H9 (cell line): ENCODE measurements at regions not wholly inside any gene's neighbourhood (a gene's known extent, or its start where the extent isn't known, plus 50 kb on each side); places are given as distances from the start of the nearest gene placed in this dataset.

Experiments
- DNase-seq: peaks from one replicate; pipeline ENCODE4 v3.0.0-alpha.2; 2017
- H2AFZ ChIP-seq: one replicate; pipeline ENCODE4 v1.6.1; 2013; ENCODE audit warnings: mild to moderate bottlenecking, low read length, control low read depth, moderate library complexity
- H2AK5ac ChIP-seq: 2 replicates; pipeline ENCODE4 v1.6.1; 2013; ENCODE audit warnings: low read length, control low read depth, mixed read lengths; ENCODE audit not compliant: insufficient read length
- H2BK120ac ChIP-seq: one replicate; pipeline ENCODE4 v1.6.1; 2013; ENCODE audit warnings: low read depth, mild to moderate bottlenecking, low read length, control low read depth, inconsistent platforms; ENCODE audit not compliant: poor library complexity, severe bottlenecking
- H2BK12ac ChIP-seq: 2 replicates; pipeline ENCODE4 v1.6.1; 2013; ENCODE audit warnings: low read length, control low read depth, mixed read lengths, low read depth; ENCODE audit not compliant: insufficient read length
- H2BK15ac ChIP-seq: 2 replicates; pipeline ENCODE4 v1.6.1; 2013; ENCODE audit warnings: low read depth, low read length, control low read depth
- H2BK20ac ChIP-seq: one replicate; pipeline ENCODE4 v1.6.1; 2013; ENCODE audit warnings: low read depth, mild to moderate bottlenecking, low read length, control low read depth, inconsistent platforms; ENCODE audit not compliant: poor library complexity, severe bottlenecking
- H2BK5ac ChIP-seq: 2 replicates; pipeline ENCODE4 v1.6.1; 2013; ENCODE audit warnings: low read length, control low read depth, mixed read lengths; ENCODE audit not compliant: insufficient read length
- H3K14ac ChIP-seq: 2 replicates; pipeline ENCODE4 v1.6.1; 2013; ENCODE audit warnings: low read length, control low read depth; ENCODE audit not compliant: insufficient read depth
- H3K18ac ChIP-seq: 2 replicates; pipeline ENCODE4 v1.6.1; 2013; ENCODE audit warnings: low read depth, mild to moderate bottlenecking, mixed read lengths, low read length, control low read depth; ENCODE audit not compliant: insufficient read length
- H3K23ac ChIP-seq: 2 replicates; pipeline ENCODE4 v1.6.1; 2013; ENCODE audit warnings: low read length, control low read depth, mixed read lengths, low read depth; ENCODE audit not compliant: insufficient read length
- H3K23me2 ChIP-seq: 2 replicates; pipeline ENCODE4 v1.6.1; 2013; ENCODE audit warnings: low read depth, mild to moderate bottlenecking, mixed read lengths, low read length, control low read depth; ENCODE audit not compliant: insufficient read length, poor library complexity, severe bottlenecking
- H3K27ac ChIP-seq: 2 replicates; pipeline ENCODE4 v1.5.1; 2013; ENCODE audit warnings: low read length, control low read depth, mixed read lengths, low read depth; ENCODE audit not compliant: insufficient read length
- H3K27me3 ChIP-seq: 2 replicates; pipeline ENCODE4 v1.6.1; 2013; ENCODE audit warnings: low read length, control low read depth, inconsistent platforms; ENCODE audit not compliant: insufficient read depth
- H3K4ac ChIP-seq: 2 replicates; pipeline ENCODE4 v1.6.1; 2013; ENCODE audit warnings: low read depth, mild to moderate bottlenecking, control low read depth, inconsistent platforms, low read length, moderate library complexity
- H3K4me1 ChIP-seq: 2 replicates; pipeline ENCODE4 v1.6.1; 2013; ENCODE audit warnings: low read length, control low read depth, inconsistent platforms; ENCODE audit not compliant: insufficient read depth
- H3K4me2 ChIP-seq: 2 replicates; pipeline ENCODE4 v1.6.1; 2013; ENCODE audit warnings: low read length, control low read depth, mixed read lengths; ENCODE audit not compliant: insufficient read length, insufficient read depth
- H3K56ac ChIP-seq: 2 replicates; pipeline ENCODE4 v1.6.1; 2013; ENCODE audit warnings: low read depth, mild to moderate bottlenecking, mixed read lengths, low read length, control low read depth; ENCODE audit not compliant: insufficient read length
- H3K79me1 ChIP-seq: 2 replicates; pipeline ENCODE4 v1.6.1; 2013; ENCODE audit warnings: low read depth, mild to moderate bottlenecking, moderate library complexity, low read length, control low read depth, inconsistent platforms; ENCODE audit not compliant: insufficient read depth, poor library complexity, severe bottlenecking
- H3K79me2 ChIP-seq: 2 replicates; pipeline ENCODE4 v1.6.1; 2013; ENCODE audit warnings: low read length, control low read depth, inconsistent platforms; ENCODE audit not compliant: insufficient read depth
- H3K9ac ChIP-seq: 2 replicates; pipeline ENCODE4 v1.6.1; 2013; ENCODE audit warnings: low read length, control low read depth, mixed read lengths; ENCODE audit not compliant: insufficient read length; ENCODE audit errors: extremely low read depth
- H3K9me3 ChIP-seq: one replicate; pipeline ENCODE4 v1.6.1; 2013; ENCODE audit warnings: low read depth, low read length, inconsistent platforms; ENCODE audit not compliant: control insufficient read depth
- H3T11ph ChIP-seq: one replicate; pipeline ENCODE4 v1.6.1; 2013; ENCODE audit warnings: mild to moderate bottlenecking, low read length, control low read depth, inconsistent platforms
- H4K20me1 ChIP-seq: one replicate; pipeline ENCODE4 v1.6.1; 2013; ENCODE audit not compliant: control insufficient read depth, insufficient read length, insufficient read depth
- H4K5ac ChIP-seq: 2 replicates; pipeline ENCODE4 v1.6.1; 2013; ENCODE audit warnings: low read depth, mild to moderate bottlenecking, mixed read lengths, low read length, control low read depth; ENCODE audit not compliant: insufficient read length
- H4K8ac ChIP-seq: replicated peaks from 2 replicates; pipeline ENCODE4 v1.6.1; 2013; ENCODE audit warnings: low read length, control low read depth, mixed read lengths, low read depth; ENCODE audit not compliant: insufficient read length
- H4K91ac ChIP-seq: 2 replicates; pipeline ENCODE4 v1.6.1; 2013; ENCODE audit warnings: low read depth, mild to moderate bottlenecking, moderate library complexity, mixed read lengths, low read length, control low read depth; ENCODE audit not compliant: insufficient read length
- H3K27ac Mint-ChIP-seq, 3 experiments: 2 replicates in 2 of 3; 3 replicates in 1 of 3; pipeline ENCODE4 v1.8.0; 2020 to 2021; ENCODE audit warnings: mixed read lengths in 3 of 3, mild to moderate bottlenecking in 1 of 3, moderate library complexity in 1 of 3
- H3K27me3 Mint-ChIP-seq: 2 replicates; pipeline ENCODE4 v1.8.0; 2021; ENCODE audit warnings: low read depth, mild to moderate bottlenecking, moderate library complexity, mixed read lengths
- H3K36me3 Mint-ChIP-seq, 3 experiments: 2 replicates in 2 of 3; 3 replicates in 1 of 3; pipeline ENCODE4 v1.8.0; 2020 to 2021; ENCODE audit warnings: low read depth in 3 of 3, mixed read lengths in 3 of 3; ENCODE audit not compliant: insufficient read depth in 1 of 3
- H3K4me1 Mint-ChIP-seq, 2 experiments: 2 replicates each; pipeline ENCODE4 v1.8.0; 2020; ENCODE audit warnings: mixed read lengths in 2 of 2
- H3K4me3 Mint-ChIP-seq, 2 experiments: 2 replicates in 1 of 2; 3 replicates in 1 of 2; pipeline ENCODE4 v1.8.0; 2020 to 2021; ENCODE audit warnings: mild to moderate bottlenecking in 2 of 2, mixed read lengths in 2 of 2, moderate library complexity in 1 of 2
- H3K9me3 Mint-ChIP-seq, 2 experiments: 2 replicates in 1 of 2; 3 replicates in 1 of 2; pipeline ENCODE4 v1.8.0; 2020; ENCODE audit warnings: mild to moderate bottlenecking in 2 of 2, mixed read lengths in 2 of 2, moderate library complexity in 1 of 2
- WGBS: extraction: QIAGEN DNeasy Blood & Tissue Kit; methylation state at CpG from one replicate; pipeline ENCODE4 v1.1.7; 2013; ENCODE audit warnings: missing lambda C conversion rate, low lambda C conversion rate, mixed read lengths; ENCODE audit not compliant: insufficient read length; ENCODE audit errors: extremely low coverage; 5-methylcytosine and 5-hydroxymethylcytosine counted together
- TF ChIP-seq, protein P1 (sequence below): fragments of 200-600 bp; sonication (generic); conservative IDR thresholded peaks from 3 replicates; pipeline ENCODE4 v1.8.0; 2021; ENCODE audit warnings: antibody characterized with exemption, mild to moderate bottlenecking

DNA sequence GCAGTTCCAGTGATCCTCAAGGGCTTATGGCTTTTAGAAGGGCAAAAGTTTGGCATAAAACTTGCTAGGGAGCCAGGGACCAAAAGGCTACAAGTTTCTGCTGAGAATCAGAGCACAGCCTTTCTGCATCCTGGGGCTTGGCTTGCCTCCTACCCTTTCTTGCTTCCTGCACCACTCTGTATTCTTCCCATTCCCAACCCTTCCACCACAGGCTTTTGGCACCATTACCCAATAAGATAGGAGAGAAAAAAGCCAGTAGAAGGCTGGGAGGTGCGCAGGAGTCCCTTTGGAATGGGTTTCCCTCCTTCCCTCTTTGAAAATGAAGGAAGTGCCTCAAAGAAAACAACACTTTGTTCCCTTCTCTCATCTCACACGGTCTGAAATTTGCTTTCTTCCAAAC lies 268.6 kb downstream of the PDCD6IP start:
- Histone ChIP-seq H3K9ac (no peak overlapping the region), H3K27ac (no peak overlapping the region), H4K91ac (no peak overlapping the region), H3K9me3 (no peaks in the 10 kb centered on the region), H2AFZ (no peak overlapping the region), H3K4me1 (peaks cover 5% of the 10 kb centered on the region; the same call in 1 of the 2 replicates), H2BK120ac (no peak overlapping the region), H3K56ac (no peak overlapping the region), H3K79me2 (no peaks in the 10 kb centered on the region), H2BK20ac (no peak overlapping the region), H2AK5ac (no peak overlapping the region), H4K20me1 (no peaks in the 10 kb centered on the region), H3K18ac (no peak overlapping the region), H2BK5ac (no peak overlapping the region), H3K14ac (no peak overlapping the region), H3K23me2 (no peaks in the 10 kb centered on the region), H3K4ac (no peak overlapping the region), H4K8ac (no peak overlapping the region), H2BK15ac (no peak overlapping the region), H3T11ph (no peak overlapping the region), H3K79me1 (no peaks in the 10 kb centered on the region), H3K4me2 (no peak overlapping the region), H2BK12ac (no peak overlapping the region), H4K5ac (no peak overlapping the region), H3K23ac (no peak overlapping the region), H3K27me3 (no peaks in the 10 kb centered on the region)
- Mint-ChIP-seq H3K36me3 (no peaks in the 10 kb centered on the region), H3K27me3 (peaks cover 5% of the 10 kb centered on the region), H3K9me3 (no peaks in the 10 kb centered on the region), H3K27ac (no peak overlapping the region), H3K4me1 (peaks cover 7% of the 10 kb centered on the region in 2 experiments), H3K4me3 (no peak overlapping the region)
- WGBS = no CpG with 5 or more reads among the region's 2 CpGs
- TF ChIP-seq, protein P1, sequence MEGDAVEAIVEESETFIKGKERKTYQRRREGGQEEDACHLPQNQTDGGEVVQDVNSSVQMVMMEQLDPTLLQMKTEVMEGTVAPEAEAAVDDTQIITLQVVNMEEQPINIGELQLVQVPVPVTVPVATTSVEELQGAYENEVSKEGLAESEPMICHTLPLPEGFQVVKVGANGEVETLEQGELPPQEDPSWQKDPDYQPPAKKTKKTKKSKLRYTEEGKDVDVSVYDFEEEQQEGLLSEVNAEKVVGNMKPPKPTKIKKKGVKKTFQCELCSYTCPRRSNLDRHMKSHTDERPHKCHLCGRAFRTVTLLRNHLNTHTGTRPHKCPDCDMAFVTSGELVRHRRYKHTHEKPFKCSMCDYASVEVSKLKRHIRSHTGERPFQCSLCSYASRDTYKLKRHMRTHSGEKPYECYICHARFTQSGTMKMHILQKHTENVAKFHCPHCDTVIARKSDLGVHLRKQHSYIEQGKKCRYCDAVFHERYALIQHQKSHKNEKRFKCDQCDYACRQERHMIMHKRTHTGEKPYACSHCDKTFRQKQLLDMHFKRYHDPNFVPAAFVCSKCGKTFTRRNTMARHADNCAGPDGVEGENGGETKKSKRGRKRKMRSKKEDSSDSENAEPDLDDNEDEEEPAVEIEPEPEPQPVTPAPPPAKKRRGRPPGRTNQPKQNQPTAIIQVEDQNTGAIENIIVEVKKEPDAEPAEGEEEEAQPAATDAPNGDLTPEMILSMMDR = no peak
- no peak for DNase-seq
